Left colon (tissue), 2 donors: ENCODE measurements at regions not wholly inside any gene's neighbourhood (a gene's known extent, or its start where the extent isn't known, plus 50 kb on each side); places are given as distances from the start of the nearest gene placed in this dataset.

ENCODE experiments used
- ATAC-seq: fragments of 200-7000 bp; cut with Tn5 transposase; one replicate; pipeline ENCODE4 v1.9.1; 2020; ENCODE audit warnings: mild to moderate bottlenecking, moderate library complexity
- DNase-seq, 2 donors: peaks; one replicate each; pipeline ENCODE4 v3.0.0-alpha.2; 2020
- intact Hi-C, 2 donors: fragments of 100-400 bp; cut with DNase I in 1 of 2; cut with micrococcal nuclease in 1 of 2; formaldehyde crosslinking; loops; one replicate each; pipeline versions ENCODE4 v1.11.2 to v1.14.0; 2022; cut with DNase I, micrococcal nuclease
- donor health status: DM: no; HTN: no; CAD: no.
- donor health status: DM: yes; HTN: yes; CAD: no.

DNA sequence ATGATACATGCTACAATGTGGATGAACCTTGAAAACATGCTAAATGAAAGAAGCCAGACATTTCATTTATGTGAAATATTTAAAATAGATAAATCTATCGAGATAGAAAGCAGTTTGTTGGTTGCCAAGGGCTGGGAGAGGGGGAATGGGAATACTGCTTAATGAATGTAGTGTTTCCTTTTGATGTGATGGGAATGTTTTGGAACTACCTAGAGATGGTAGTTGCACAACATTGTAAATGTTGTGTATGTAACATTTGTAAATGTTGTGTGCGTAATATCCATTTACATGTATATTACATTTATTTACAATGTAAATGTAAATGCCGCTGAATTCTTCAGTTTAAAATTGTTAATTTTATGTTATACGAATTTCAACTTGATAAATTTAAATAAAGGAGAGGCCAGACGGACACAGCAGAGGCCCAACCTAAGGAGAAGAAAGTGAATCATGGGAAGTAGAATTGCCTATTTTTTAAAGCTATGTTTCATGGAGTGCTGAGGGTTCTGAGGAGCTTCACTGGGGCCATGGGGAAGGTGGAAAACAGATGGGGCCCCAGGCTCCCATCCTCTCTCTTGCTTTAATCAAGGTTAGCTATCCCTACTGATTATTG, 60.0 kb upstream of the TEX13D start:
- intact Hi-C loops = no loop called here
- DNase-seq (no peak), ATAC-seq (no peak)

DNA sequence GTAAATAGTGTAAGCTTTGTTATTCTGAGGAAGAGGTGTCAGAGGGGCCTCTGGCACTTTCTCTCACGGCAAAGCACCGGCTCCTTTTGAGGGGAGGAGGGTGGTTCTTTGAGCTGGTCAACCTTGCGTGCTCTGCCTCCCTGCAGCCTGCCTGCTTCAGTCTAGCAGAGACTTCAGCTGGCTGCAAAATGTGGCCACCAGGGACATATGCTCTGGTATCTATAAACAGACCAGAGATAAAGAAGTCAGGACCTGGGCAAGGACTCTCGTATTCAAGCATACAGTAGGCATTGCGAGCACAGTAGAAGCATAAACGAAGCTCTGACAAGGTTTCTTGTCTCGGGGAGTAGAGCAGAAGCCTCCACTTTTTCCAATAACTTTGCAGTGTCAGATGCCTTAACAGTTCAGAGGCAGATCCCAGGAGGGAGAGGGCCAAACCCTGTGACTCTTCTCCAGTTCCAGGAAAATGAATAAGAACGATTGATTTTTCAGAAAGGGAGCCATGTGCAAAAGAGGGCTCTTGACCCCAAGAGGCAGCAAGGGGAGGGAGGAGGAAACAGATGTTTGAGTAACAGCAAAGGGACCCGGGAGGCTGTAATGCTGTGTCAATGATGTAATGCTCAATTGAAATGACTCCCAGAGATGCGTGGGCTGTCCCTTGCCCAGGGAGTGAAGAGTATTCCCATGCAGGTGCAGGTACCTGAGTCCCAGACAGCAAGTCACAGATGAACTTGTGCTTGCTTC, 57.9 kb upstream of the TEX13D start:
- intact Hi-C loops = no loop called here
- no peak for DNase-seq

DNA sequence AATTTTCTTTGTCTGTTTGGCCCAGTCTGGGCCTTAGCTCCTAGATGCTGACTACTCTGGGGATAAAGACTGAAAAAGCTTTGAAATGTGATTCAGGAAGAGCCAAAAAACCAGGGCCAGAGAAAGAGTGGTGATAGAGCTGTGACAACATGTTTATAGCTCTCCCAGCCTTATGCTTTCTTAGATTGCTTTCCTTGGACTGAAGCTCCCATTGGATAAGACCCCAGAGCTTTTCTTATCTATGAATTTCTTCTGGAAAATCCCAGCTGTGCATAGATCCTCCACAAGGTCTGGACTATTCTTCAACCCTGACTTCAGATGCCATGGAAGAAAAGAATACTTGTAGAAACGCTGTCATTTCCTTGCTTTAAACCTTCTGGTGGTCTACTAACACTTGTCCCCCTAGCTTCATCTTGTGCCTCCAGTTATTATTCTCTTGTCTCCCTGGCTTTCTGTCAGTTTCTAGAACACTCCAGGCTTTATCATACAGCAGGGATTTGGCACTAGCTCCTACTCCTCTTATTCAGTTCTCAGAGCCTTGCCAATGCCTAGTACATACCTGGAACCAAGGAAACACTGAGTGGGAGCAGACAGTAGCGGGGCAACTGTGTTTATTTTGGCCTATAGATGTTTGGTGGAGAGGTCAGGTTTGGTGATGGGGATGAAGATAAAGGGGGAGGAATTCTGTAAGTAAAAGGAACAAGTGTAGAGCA, 57.1 kb upstream of the TEX13D start:
- ATAC-seq = no peak
- no peak for DNase-seq
- intact Hi-C loops = no loop called here

More for the DNA sequence above, 57.9 kb upstream of the TEX13D start:
- no peak for ATAC-seq

DNA sequence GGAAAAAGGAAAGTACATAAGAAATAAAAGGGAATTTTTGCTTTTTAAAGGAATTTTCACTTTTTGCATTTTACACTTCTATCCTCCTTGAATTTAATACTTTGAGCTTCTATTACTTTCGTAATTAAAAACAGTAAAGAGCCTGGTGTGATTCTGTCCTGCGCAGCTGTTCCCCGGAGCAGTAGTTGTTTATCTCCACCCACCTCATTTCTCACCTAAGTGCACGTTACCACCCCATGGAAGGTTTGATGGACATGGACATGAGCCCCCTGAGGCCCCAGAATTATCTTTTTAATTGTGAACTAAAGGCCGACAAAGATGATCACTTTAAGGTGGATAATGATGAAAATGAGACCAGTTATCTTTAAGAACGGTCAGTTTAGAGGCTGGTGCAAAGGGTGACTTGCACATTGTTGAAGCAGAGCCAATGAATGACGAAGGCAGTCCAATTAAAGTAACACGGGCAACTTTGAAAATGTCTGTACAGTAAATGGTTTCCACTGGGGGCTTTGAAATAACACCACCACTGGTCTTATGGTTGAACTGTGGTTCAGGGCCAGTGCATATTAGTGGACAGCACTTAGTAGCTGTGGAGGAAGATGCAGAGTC, 52.1 kb upstream of the TEX13D start:
- intact Hi-C loops = no loop called here
- ATAC-seq = no peak

DNA sequence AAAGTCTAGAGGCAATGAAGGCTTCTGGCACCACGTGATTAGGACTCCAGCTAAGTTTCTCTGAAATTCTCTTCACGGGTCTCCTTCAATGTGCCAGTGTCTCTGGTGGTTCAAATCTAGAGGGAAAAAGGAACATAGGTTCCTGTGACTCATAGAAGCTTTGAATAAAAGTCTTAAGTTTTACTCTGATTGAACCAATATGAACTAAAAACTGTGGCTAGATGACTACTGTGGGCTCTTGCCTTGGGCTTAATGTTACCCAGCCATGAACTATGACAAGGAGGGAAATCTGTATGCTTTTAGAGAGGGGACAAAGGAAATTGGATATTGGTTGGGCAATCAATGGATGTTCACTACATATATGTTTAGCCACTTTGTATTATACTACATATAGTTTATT, 49.9 kb upstream of the TEX13D start:
- no peak for ATAC-seq
- DNase-seq = no peak
- intact Hi-C loops = no loop called here

More for the DNA sequence above, 52.1 kb upstream of the TEX13D start:
- DNase-seq = no peak
